Fibroblast of peridontal ligament (primary cell): ENCODE measurements at regions not wholly inside any gene's neighbourhood (a gene's known extent, or its start where the extent isn't known, plus 50 kb on each side); places are given as distances from the start of the nearest gene placed in this dataset.

Experiments used
- DNase-seq: peaks from one replicate; pipeline ENCODE4 v3.0.0-alpha.2; 2010; ENCODE audit errors: extremely low read depth

GRCh38 chr6:105816847-105817246 is 269.3 kb upstream of the PRDM1 start:
- no peak for DNase-seq

GRCh38 chr6:105815661-105816555 is 270.2 kb upstream of the PRDM1 start:
- no peak for DNase-seq

GRCh38 chr6:105814745-105815536 is 271.2 kb upstream of the PRDM1 start:
- DNase-seq, result no peak

- DNase-seq, result no peak
Measured at GRCh38 chr6:105810922-105811482, 275.1 kb upstream of the PRDM1 start.

GRCh38 chr6:105810105-105810921 is 275.8 kb upstream of the PRDM1 start:
- peak; percentile 87 for DNase-seq

GRCh38 chr6:105808571-105808970 is 277.6 kb upstream of the PRDM1 start:
- DNase-seq, result no peak

GRCh38 chr6:105807905-105808304 is 278.2 kb upstream of the PRDM1 start:
- no peak for DNase-seq

- DNase-seq, result no peak
Measured at GRCh38 chr6:105806486-105806920, 279.6 kb upstream of the PRDM1 start.

GRCh38 chr6:105805501-105806023 is 280.6 kb upstream of the PRDM1 start:
- no peak for DNase-seq

- peak; percentile 66 for DNase-seq
Measured at GRCh38 chr6:105804424-105804823, 281.7 kb upstream of the PRDM1 start.

- DNase-seq, result peak; percentile 30
Measured at GRCh38 chr6:105804000-105804399, 282.1 kb upstream of the PRDM1 start.

- DNase-seq, result peak; percentile 67
Measured at GRCh38 chr6:105803442-105803841, 282.7 kb upstream of the PRDM1 start.

- DNase-seq, result no peak
Measured at GRCh38 chr6:105802703-105803102, 283.4 kb upstream of the PRDM1 start.

GRCh38 chr6:105800871-105801270 is 285.3 kb upstream of the PRDM1 start:
- no peak for DNase-seq

GRCh38 chr6:105800398-105800797 is 285.7 kb upstream of the PRDM1 start:
- DNase-seq, result no peak

GRCh38 chr6:105799056-105799455 is 287.1 kb upstream of the PRDM1 start:
- peak; percentile 76 for DNase-seq

GRCh38 chr6:105797983-105798453 is 288.1 kb upstream of the PRDM1 start:
- DNase-seq, result peak; percentile 99

GRCh38 chr6:105797286-105797979 is 288.7 kb upstream of the PRDM1 start:
- no peak for DNase-seq

- DNase-seq, result no peak
Measured at GRCh38 chr6:105795913-105796517, 290.1 kb upstream of the PRDM1 start.

GRCh38 chr6:105795366-105795765 is 290.8 kb upstream of the PRDM1 start:
- no peak for DNase-seq
